NCI-H146 (cell line): ENCODE measurements at regions not wholly inside any gene's neighbourhood (a gene's known extent, or its start where the extent isn't known, plus 50 kb on each side); places are given as distances from the start of the nearest gene placed in this dataset.
"Not testable (repeated sequence)": the region's sequence is repeated elsewhere in the genome, so short reads cannot be mapped to it uniquely, and the experiment has no call there.

ENCODE experiments used
- DNase-seq: peaks from one replicate; lab custom pipeline; 2025; lab: John Stamatoyannopoulos, UW

- DNase-seq, result no peak
Measured at GRCh38 chrX:1778817-1779216, 164.0 kb downstream of the ASMT start.

GRCh38 chrX:1779626-1780025 is 164.8 kb downstream of the ASMT start:
- no peak for DNase-seq

GRCh38 chrX:1781766-1782165 is 166.9 kb downstream of the ASMT start:
- DNase-seq, result no peak

GRCh38 chrX:1784773-1785172 is 169.9 kb downstream of the ASMT start:
- no peak for DNase-seq

- DNase-seq, result no peak
Measured at GRCh38 chrX:1788300-1788911, 173.5 kb downstream of the ASMT start.

GRCh38 chrX:1792636-1793035 is 177.8 kb downstream of the ASMT start:
- no peak for DNase-seq

- DNase-seq, result no peak
Measured at GRCh38 chrX:1794586-1794985, 179.7 kb downstream of the ASMT start.

- no peak for DNase-seq
Measured at GRCh38 chrX:1802912-1803311, 188.1 kb downstream of the ASMT start.

- no peak for DNase-seq
Measured at GRCh38 chrX:1803741-1804140, 188.9 kb downstream of the ASMT start.

- peak; percentile 42 for DNase-seq
Measured at GRCh38 chrX:1807301-1807731, 192.5 kb downstream of the ASMT start.

- DNase-seq, result no peak
Measured at GRCh38 chrX:1809581-1809980, 194.7 kb downstream of the ASMT start.

GRCh38 chrX:1813809-1814208 is 198.9 kb downstream of the ASMT start:
- no peak for DNase-seq

- DNase-seq, result no peak
Measured at GRCh38 chrX:1815456-1816175, 200.8 kb downstream of the ASMT start.

- DNase-seq, result not testable (repeated sequence)
Measured at GRCh38 chrX:1816387-1816982, 201.6 kb downstream of the ASMT start.

- no peak for DNase-seq
Measured at GRCh38 chrX:1821846-1822245, 207.0 kb downstream of the ASMT start.

- DNase-seq, result no peak
Measured at GRCh38 chrX:1824855-1825254, 210.0 kb downstream of the ASMT start.

GRCh38 chrX:1833656-1834360 is 218.9 kb downstream of the ASMT start:
- no peak for DNase-seq

GRCh38 chrX:1835056-1835455 is 220.2 kb downstream of the ASMT start:
- no peak for DNase-seq

GRCh38 chrX:1836683-1837082 is 221.8 kb downstream of the ASMT start:
- DNase-seq, result no peak

GRCh38 chrX:1841746-1842145 is 226.9 kb downstream of the ASMT start:
- no peak for DNase-seq

GRCh38 chrX:1847000-1847399 is 232.1 kb downstream of the ASMT start:
- not testable (repeated sequence) for DNase-seq

- not testable (repeated sequence) for DNase-seq
Measured at GRCh38 chrX:1847790-1848189, 232.9 kb downstream of the ASMT start.

- no peak for DNase-seq
Measured at GRCh38 chrX:1851527-1851926, 236.7 kb downstream of the ASMT start.
